GM12892 (cell line): ENCODE measurements at regions not wholly inside any gene's neighbourhood (a gene's known extent, or its start where the extent isn't known, plus 50 kb on each side); places are given as distances from the start of the nearest gene placed in this dataset.
A peak's percentile ranks its signal among the peaks of the same experiment; 100 is the strongest.

Experiments
- DNase-seq: peaks from one replicate; pipeline ENCODE4 v3.0.0; 2011; ENCODE audit not compliant: insufficient read length
- FAIRE-seq: peaks from 2 replicates; lab custom pipeline; 2011; peaks lifted over from hg19 to GRCh38; lab: Jason Lieb, UNC
- POLR2A ChIP-seq: IDR thresholded peaks from 2 replicates; pipeline ENCODE4 v1.6.1; 2011; ENCODE audit warnings: low read depth, low read length, control low read depth
- POLR2AphosphoS5 ChIP-seq: IDR thresholded peaks from 2 replicates; pipeline ENCODE4 v1.6.1; 2011; ENCODE audit warnings: low read depth, low read length, control low read depth
- TAF1 ChIP-seq: IDR thresholded peaks from 2 replicates; pipeline ENCODE4 v1.6.1; 2011; ENCODE audit warnings: low read depth, mild to moderate bottlenecking, control low read depth, low read length, borderline replicate concordance

- no peak for DNase-seq
- TF ChIP-seq POLR2A (no peak), TAF1 (no peak), POLR2AphosphoS5 (no peak)
- no peak for FAIRE-seq
These were observed 193.6 kb upstream of the PKDCC start for GRCh38 chr2:41854227-41854626.

GRCh38 chr2:41856946-41857345, 190.9 kb upstream of the PKDCC start:
- no peak for DNase-seq
- no peak for TF ChIP-seq POLR2AphosphoS5
- TF ChIP-seq TAF1, result no peak
- no peak for TF ChIP-seq POLR2A
- no peak for FAIRE-seq

- TF ChIP-seq POLR2A (no peak), TAF1 (no peak), POLR2AphosphoS5 (no peak)
- no peak for FAIRE-seq
- no peak for DNase-seq
These were observed 188.0 kb upstream of the PKDCC start for GRCh38 chr2:41859615-41860514.

- DNase-seq, result no peak
- TF ChIP-seq POLR2AphosphoS5 (no peak), POLR2A (no peak), TAF1 (no peak)
- FAIRE-seq, result no peak
These were observed 184.8 kb upstream of the PKDCC start for GRCh38 chr2:41863062-41863461.

GRCh38 chr2:41865263-41865662, 182.6 kb upstream of the PKDCC start:
- DNase-seq, result no peak
- TF ChIP-seq TAF1 (no peak), POLR2AphosphoS5 (no peak), POLR2A (no peak)
- FAIRE-seq, result no peak

- TF ChIP-seq TAF1 (no peak), POLR2A (no peak), POLR2AphosphoS5 (no peak)
- FAIRE-seq (peak; percentile 40), DNase-seq (no peak)
These were observed 180.3 kb upstream of the PKDCC start for GRCh38 chr2:41867553-41867952.

GRCh38 chr2:41869542-41870264, 178.1 kb upstream of the PKDCC start:
- peak; percentile 35 for DNase-seq
- TF ChIP-seq TAF1 (no peak), POLR2AphosphoS5 (no peak), POLR2A (no peak)
- FAIRE-seq, result peak; percentile 76

- DNase-seq (no peak), FAIRE-seq (no peak)
These were observed 177.6 kb upstream of the PKDCC start for GRCh38 chr2:41870265-41870585.

GRCh38 chr2:41871080-41871479, 176.7 kb upstream of the PKDCC start:
- DNase-seq (no peak), FAIRE-seq (no peak)
- TF ChIP-seq TAF1 (no peak), POLR2AphosphoS5 (no peak), POLR2A (no peak)

More at GRCh38 chr2:41870265-41870585, 177.6 kb upstream of the PKDCC start:
- TF ChIP-seq TAF1 (no peak), POLR2A (no peak), POLR2AphosphoS5 (no peak)

GRCh38 chr2:41872646-41873045, 175.2 kb upstream of the PKDCC start:
- TF ChIP-seq TAF1 (no peak), POLR2A (no peak), POLR2AphosphoS5 (no peak)
- DNase-seq, result no peak
- no peak for FAIRE-seq
